GM18858 (cell line): ENCODE measurements at regions not wholly inside any gene's neighbourhood (a gene's known extent, or its start where the extent isn't known, plus 50 kb on each side); places are given as distances from the start of the nearest gene placed in this dataset.
A peak's percentile ranks its signal among the peaks of the same experiment; 100 is the strongest.

Source experiments
- ATAC-seq: cut with Tn5 transposase; IDR thresholded peaks from one replicate; pipeline ENCODE4 v1.9.1; 2021; ENCODE audit not compliant: unreplicated experiment

DNA sequence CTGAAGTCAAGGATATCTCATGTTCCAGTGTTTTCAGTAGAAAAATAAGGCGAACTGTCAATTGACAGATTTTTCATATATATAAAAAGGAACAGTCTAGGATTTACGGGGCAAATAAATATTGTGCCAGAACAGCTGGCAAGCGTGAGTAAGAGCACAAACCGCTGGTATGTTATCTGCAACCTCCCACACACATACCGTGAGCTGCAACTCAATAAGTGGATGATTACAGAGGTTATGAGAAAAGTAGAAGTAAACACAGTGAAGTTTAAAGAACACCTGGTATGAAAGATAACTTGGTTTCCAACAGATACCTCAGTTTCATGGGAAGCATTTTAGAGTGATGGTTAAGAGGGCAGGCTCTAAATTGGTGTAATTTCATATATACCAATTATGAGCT is 733.4 kb downstream of the TUSC7 start:
- no peak for ATAC-seq

DNA sequence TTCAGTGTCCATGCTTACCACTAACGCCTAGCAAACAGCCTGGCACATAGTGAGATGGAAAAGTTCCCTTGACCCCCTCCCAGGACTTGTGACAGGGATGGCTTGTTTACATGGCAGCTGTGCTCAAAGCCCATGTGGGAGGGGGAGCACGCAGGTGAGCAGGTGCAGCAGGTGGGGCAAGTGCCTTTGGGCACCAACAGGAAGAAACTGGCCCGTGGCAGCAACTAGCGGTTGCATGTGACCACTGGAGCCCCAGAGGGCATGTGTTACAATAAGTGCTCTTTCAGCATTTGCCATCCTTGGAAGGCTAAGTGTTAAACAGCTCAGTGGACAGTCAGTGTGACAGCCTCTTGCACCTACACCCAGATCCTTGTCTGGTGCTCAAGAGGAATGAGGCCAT is 734.6 kb downstream of the TUSC7 start:
- no peak for ATAC-seq

DNA sequence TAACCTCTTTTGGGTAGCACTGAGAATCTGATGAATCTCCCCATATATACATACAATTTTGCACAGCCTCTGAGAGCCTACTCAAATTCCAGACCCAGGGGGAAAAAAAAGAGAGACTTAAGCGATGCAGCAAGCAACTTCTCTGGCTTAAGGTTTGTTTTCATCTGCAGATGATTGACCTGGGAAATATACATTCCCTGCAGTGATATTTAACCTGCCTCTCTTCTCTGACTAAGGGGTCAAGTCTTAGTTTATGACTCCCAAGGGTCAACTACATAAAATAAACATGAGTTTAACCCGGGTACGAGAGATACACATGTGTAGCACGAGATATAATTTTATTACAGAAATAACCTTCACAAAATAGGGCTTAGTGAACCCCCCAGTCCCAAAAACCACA is 737.8 kb downstream of the TUSC7 start:
- ATAC-seq: no peak

DNA sequence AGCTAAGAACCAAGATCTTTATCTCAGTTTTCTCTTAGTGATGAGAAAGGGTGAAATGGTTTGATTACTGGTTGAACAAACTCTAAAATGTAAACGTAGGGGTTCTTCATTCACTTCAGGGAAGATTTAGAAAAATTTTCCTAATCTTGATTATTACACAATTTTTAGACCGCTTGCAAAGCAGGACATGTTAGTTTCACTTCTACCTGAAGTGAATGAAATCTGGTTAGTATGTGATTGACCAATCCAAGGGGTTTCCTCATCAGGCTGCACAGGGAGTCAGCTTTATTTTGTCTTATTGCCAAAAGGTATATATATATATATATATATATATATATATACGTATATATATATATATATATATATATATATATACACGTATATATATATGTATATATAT is 740.4 kb downstream of the TUSC7 start:
- no peak for ATAC-seq

DNA sequence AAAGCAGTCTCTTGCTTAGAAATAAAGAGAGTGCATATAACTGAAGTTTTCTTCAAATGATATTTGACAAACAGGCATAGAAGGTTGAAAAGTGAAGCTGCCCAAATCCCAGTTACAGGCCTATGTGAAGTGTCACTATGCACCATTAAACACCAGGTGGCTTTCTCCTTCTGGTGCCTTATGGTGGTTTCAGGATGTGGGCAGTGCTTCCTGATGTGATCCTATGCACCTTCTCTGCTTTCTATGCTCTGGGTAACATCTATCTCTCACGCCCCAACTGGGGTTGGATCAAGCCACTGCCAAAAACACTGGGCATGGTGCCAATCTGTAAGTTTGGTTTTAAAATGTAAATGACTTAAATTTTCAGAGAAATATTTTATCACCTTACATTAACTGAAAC is 744.7 kb downstream of the TUSC7 start:
- ATAC-seq: no peak

DNA sequence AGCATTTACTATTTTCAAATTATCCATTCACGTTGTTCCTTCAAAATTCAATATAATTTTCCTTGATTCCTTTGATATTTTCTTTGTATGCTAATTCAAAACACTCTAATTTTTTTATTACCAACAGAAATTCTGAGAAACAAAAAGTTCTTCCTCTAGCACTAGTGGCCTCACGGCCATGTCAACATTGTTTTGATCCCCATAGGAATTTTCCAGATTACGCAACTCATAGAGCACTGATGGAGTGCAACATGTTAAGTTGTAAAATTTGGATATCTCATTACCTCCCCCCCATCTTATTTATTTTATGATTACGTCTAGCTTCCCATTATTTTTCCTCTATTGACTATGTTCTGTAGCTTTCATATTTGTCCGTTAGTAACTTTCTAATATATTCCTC is 745.3 kb downstream of the TUSC7 start:
- ATAC-seq: no peak

DNA sequence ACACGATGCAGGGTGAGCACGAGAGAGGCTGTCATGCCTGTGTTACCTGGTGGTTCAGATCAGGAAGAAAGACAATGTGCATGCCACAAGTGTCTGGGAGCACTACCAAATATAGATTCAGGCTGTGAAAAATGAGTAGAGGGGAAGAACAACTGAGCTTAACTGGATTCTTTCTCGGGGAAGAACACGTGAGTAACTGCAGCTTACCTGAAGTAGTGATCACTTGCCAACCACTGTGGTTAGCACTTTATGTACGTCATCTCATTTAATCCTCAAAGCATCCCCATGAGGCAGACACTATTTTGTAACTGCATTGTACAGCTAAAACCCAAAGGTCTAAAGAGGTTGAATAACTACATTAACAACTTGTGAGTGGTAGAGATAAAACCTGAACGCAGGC is 746.2 kb downstream of the TUSC7 start:
- ATAC-seq: no peak

DNA sequence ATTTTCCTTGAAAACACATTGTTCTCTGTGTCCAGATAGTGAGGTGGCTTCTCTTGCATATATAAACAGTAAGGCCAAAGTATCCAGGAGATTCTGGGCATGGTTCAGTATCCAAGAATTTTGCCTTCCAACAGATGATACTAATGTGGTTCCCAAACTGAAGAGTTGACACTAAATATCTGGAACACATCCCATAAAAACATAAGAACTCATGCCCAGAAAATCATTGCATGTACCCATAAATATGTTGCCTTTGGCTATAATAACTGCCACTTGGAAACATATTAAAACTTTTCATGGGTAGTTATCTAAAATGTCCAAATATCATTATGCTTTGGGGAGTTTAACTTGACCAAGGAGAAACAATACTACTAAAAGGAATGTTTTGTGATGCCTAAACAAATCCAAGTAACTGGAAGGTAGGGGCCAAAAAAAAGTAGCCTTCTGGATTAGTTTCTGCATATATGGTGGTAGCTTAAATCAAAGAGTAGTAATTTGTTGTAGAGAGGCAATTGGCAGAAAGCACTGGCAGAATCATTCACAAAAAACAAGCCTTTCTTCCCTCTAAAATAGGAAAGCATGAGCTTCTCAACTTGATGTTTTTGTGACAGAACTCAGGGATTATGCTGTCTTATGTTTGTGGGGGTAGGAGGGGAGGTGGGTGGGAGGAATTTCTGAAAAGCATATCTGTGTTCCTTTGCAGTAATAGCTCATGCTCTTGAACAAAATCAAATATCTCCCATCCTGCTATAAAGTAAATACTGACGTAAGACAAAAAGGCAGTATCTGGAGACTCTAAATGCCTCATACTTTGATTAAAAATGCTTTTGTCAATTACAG is 753.9 kb downstream of the TUSC7 start:
- ATAC-seq: no peak

DNA sequence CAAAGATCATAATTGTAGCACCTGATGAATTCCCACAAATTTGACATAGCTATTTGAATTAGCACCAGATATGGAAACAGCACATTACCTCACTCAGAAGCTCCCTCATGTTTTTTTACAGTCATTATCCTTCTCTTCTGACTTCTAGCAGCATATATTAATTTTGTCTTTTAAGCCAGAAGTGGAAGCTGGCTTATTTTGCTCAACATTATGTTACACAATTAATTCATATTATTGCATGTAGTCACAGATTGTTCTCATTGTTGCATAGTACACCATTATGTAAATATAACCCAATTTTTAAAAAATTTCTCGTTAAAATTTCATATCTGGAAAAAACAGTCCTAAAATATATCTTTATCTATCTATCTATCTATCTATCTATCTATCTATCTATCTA is 762.3 kb downstream of the TUSC7 start:
- no peak for ATAC-seq

DNA sequence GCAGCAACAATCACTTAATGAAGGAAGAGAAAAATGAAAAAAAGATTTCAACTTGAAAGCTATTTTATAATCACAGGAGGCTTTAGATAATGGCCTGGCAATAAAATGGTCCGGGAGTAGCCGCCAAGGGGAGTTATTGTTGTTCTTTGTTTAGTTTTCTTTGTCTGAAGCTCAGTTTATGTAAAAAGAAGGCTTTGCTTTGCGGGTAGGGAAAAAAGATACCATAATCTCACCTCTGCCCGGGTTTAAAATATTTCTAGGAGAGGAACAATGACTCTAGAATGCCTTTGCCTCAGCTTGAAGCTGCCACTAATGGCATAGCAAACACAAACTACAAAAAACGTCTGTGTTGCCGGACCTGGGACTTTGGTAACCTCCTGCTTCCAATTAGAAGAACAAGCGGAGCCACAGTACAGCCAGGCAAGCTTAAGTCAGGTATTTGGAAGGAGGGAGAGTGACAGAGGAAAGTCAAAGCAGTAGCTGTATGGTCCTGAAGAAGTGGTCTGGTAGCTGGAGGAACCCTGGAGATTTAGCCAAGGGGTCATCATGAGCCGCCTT is 764.5 kb downstream of the TUSC7 start:
- ATAC-seq: no peak

DNA sequence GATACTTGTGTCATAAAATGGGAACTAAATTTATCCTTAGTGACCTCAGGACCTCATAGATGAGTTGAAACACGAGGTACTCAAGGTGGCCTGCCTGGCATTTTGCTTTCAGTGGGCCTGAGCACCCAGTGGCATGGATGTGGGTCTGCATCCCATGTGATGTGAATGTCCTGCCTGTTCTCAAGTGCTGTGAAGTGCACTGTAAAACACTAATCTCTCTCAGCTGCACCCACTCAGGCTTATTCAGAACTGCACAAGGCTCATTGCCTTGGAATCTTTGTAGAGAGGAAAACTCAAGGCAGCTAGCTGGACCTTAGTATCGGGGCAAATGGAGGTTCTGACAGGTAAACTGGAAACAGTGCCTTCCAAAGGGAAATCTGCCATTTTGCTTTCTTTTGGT is 767.0 kb downstream of the TUSC7 start:
- no peak for ATAC-seq

DNA sequence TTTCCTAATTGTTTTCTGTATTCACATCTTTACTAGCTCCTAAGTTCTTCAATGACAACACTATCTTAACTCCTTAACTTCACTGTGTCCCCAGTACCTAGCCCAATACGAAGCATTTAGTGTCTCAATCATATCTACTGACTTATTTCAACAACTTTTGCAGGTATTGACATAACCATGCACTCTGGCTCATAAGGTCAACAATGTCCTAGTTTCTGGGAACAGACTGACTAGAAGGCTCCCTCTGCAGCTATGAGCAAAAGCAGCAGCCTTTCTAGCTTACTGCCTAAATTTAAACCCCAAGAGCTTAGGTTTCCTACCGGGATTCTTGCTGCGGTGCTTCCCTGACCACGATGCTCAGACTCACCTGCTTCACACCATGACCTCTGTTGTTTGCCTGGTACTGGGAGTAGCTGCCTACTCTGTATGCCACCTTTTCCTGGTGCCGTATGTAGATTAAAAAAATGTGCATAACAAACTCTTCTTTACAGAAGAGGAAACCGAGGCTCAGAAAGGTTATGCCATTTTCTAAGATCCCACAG is 767.7 kb downstream of the TUSC7 start:
- ATAC-seq: no peak

DNA sequence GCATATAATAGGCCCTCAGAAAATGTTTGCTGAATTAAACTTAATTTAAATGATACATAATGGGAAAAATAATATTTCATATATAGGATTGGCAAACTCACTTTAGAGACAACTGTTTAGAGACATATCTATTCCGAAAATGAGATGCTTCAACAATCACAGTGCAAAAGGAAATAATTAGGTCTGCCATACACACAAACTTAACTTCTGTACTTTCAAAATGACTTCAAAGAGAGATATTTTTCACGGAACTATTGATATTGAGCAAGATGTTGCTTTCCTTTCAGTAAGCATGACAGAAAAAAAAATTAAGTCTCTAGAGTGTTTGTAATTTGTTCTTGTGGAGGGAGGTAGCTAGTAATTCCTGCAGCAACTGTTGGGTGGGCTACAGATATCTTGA is 769.5 kb downstream of the TUSC7 start:
- peak; percentile 73 for ATAC-seq

DNA sequence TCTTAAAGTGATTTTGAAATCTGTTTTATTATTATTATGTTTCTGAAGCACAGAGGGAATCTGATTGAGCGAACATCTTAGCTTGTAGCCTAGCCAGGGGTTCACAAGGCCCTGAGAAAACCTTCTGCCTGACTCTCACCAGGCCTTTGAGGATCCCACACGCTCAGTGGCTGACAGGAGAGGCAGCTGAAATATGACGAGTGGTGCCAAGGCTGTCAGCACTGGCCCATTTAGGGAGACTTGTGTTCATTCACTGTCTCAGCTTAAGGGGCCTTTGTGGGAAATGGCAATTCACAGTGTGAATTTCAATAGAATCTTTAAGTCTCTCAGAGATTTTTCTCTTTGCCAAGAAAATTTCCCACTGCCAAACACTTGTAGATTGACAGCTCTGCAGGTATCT is 770.9 kb downstream of the TUSC7 start:
- no peak for ATAC-seq

DNA sequence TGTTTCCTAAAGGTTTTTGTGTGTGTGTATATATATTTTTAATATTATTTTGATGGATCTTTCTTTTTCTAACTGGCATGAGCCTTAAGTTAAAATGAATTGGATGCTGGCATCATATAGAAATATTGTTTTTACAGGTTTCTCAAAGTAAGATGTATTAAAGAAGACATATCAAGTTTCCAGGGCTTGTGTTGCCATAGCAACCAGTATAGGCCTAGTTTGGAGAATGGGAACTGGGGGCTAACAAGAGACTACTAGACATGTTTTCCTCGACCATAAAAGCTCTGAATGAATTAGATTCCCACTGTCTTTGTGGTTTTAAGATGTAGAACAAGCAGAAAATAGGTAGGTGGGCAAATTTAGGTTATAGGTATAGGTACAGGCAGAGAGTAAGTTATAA is 771.4 kb downstream of the TUSC7 start:
- ATAC-seq: no peak

DNA sequence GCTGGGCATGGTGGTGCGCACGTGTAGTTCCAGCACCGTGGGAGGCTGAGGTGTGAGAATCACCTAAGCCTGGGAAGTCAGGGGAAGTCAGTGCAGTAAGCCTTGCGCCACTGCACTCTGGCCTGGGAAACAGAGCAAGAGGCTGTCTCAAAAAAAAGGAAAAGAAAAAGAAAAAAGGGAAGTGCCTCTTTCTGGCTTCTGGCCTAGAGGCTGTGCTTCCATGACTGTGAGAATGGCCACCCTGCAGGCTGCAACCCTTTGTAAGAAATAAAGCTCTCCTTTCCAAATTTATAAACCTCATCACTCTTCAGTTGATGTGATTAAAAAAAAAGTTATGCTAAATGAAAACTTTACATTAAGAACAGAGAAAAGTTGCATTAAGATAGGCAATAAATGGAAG is 774.3 kb downstream of the TUSC7 start:
- no peak for ATAC-seq

DNA sequence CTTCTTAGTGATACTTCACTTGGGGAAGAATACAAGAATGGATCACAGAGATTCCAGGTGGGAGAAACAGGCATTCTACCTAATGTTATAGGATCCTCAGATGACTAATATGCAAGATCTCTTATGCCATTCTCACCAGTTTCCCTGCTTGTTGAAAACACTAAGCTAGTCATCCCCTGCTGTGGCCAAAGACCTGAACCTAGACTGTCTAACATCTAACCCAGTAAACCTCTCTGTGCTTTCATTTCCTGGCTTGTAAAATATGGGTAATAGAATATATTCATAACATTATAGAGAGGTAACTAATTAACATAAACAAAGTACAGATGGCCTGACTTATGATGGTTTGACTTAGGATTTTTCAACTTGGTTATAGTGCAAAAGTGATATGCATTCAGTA is 776.3 kb downstream of the TUSC7 start:
- peak; percentile 46 for ATAC-seq

DNA sequence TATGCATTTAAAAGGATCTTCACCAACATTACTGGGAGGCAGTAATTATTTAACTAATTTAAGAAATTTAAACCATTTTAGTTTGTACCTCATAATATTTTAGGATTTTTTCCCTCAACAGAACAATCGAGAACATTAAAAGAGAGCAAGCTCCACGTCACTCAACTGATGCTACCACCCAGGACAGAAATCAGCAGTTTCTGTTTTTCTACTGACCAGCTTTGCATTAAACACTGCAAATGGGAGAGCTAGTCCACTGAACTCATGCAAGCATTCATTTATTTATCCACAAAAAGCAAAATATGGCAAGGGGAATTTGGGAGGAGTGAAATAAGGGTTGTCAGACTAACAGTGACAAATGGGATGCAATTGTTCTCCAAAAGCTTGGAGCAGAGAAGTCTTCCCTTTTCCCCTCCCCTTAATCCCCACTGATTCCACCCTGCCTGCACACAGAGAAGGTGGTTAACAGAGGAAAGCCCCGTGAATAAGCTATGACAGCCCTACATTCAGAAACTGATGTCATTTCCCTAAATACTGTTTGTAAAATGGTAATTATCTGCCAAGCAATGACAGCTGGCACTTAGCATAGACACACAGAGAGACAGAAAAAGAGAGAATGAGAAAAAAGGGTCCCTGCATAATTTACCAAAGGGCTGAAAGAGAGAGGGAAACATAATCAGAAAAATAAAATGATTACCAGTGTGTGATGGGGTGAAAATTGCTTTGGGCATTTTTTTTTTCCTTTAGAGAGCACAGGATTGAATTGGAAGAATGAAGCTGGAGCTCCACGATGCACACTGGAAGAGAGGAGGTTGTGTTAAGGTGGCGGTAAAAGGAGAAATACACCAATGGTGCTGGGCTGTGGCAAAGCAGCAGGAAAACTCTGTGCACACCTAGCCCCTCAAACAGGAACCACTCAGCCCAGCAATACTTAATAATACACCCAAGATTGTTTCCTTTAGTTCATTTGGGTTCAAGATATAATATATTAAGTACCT is 777.4 kb downstream of the TUSC7 start:
- peak; percentile 72 for ATAC-seq

DNA sequence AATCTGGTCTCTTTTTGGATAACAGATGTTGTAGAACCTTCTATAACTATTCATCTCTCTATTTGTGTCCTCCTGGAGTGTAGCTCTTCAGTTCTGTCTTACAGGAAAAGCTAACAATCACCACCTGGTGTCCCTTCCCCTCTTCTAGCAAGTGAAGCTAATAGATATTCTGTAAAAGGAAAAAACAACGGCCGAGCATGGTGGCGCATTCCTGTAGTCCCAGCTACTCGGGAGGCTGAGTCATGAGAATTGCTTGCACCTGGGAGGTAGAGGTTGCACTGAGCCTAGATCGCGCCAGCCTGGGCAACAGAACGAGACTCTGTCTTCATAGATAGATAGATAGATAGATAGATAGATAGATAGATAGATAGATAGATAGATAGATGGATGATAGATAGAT is 779.4 kb downstream of the TUSC7 start:
- ATAC-seq: no peak

DNA sequence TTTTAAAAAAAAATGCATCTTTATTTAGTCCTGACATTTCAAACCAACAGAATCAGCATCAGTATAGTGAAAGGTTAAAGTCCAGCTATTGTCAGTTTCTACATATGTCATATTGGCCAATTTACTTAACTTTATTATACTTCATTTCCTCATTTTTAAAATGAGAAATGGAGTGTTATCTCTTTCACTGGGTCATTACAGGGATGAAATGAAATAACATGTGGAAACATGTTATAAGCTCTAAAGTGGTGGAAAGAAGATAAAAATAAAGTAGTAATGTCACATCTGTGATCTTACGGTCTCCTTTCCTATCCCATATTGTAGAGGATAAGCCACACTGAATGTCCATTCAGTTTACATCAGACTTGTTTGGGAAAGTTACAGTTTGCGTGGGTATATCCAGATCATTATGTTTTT is 780.1 kb downstream of the TUSC7 start:
- no peak for ATAC-seq

DNA sequence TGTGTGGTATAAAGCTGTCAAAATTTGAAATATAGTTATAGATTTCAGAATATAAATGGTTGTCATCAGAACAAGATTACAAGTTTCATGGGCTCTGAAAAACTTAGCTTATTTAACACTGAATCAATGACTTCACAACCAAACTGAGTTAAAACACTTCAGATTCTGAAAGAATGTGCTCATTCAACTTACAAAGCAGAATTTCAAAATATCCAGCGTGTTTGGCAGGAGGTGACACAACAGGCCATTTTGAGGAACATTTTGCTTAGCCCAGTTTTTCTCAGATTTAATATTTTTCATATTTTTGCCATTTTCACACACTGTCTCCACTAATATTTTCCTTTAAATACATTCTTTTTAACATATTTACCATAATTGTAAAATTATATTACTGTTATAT is 781.1 kb downstream of the TUSC7 start:
- no peak for ATAC-seq
